Left ventricle myocardium superior (tissue), 1 donor: ENCODE measurements at regions not wholly inside any gene's neighbourhood (a gene's known extent, or its start where the extent isn't known, plus 50 kb on each side); places are given as distances from the start of the nearest gene placed in this dataset.

Experiments
- ATAC-seq: fragments of 200-7000 bp; cut with Tn5 transposase; one replicate; pipeline ENCODE4 v1.9.1; 2020; ENCODE audit warnings: mild to moderate bottlenecking, moderate library complexity
- DNase-seq: peaks from one replicate; pipeline ENCODE4 v3.0.0-alpha.2; 2020
- intact Hi-C: fragments of 100-400 bp; cut with micrococcal nuclease; formaldehyde crosslinking; loops from one replicate; pipeline ENCODE4 v1.11.0; 2022
- donor health status: DM: no; HTN: yes; CAD: no; lungs with severe emphysema.

GRCh38 chr10:78757344-78757925 is 311.3 kb upstream of the ZMIZ1 start:
- ATAC-seq = peak; percentile 21

DNA sequence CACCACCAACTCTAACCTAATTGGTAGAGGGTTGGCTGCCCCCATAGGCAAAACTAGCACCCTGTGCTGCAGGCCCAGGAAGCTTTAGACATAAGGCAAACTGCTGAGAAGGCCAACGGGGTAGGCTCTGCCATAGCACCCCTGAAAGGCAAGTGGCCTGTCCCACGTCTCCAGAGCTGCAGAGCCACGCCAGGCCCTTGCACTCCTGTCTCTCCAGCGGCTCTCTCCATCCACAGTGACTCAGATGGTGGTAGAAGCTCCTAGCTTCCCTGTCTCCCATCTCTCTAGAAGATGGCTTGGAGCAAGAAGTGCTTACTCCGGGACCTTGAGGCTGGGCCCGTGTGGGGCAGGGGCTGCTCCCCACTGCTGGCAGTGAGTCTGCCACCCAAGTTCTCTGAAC is 310.6 kb upstream of the ZMIZ1 start:
- no peak for DNase-seq

More at GRCh38 chr10:78757344-78757925, 311.3 kb upstream of the ZMIZ1 start:
- no peak for DNase-seq
- intact Hi-C loops = no loop called here

DNA sequence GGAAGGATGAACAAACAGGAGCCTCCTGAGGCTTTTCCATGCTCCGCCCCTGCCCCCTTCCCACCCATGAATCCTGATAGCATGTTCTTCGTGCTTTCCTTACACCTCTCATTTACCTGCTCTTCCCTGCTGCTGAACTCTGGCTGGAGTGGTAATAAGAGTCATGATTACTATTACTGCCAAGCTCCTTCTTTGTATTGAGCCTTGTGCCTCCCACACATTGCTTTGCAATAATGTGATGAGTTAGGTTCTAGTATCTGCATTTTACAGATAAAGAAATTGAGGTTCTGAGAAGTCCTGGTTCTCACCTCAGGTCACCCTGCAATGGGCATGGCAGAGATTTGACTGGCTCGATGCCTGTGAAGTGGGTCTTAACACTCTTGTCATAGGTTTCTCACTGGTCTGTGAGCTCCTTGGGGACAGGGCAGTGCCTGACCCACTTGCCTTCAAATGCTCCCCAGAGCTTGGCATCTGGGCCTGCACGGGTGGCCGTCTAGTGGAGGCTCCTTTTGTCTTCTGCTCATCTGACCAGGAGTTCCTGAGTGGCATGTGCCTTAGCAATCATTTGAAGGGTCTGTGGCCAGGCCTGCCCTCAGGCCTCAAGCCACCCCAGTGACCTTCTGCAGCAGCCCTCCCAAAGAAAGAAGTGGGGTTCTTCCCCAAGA is 309.2 kb upstream of the ZMIZ1 start:
- ATAC-seq (no peak), DNase-seq (no peak)
- intact Hi-C loops = no loop called here

More for the DNA sequence above, 310.6 kb upstream of the ZMIZ1 start:
- intact Hi-C loops = no loop called here
- no peak for ATAC-seq

DNA sequence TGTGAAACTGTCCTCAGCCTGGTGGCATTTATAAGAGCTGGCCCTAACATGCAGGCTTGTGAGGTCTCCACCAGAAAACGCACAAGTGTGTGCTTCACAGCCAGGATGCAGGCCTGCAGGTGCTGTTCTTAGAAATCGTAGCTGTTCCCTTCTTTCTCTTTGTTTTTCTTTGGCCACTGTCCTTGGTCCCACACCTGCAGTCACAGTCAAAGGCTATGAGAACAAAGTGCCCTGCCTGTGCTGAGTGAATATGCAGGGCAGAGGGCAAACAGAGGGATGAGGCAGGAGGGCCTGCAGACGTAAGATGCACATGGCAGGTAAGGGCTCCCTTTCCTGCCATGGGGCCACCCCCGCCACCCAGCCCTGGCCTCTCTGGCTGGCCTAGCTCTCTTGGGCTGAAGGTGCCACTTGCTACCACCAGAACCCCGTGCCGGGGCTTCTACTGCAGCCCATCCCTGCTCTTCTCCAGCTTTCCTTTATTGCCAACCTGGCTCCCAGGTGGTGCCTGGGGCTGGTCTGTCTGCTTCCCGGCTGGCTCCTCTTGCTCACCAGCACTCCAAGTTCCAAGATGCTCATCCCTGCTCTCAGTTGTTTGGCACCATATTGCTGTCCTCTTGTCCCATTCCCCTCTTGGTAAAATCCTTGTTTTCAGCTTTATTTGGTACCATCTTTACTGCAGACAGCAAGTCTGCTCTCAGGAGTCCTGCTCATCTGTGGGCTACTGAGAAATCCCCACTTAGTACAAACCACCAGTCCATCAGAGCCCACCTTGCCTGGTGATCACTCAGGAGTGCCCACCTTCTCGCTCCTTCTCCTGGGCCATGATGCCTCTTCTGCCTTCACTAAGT is 308.1 kb upstream of the ZMIZ1 start:
- ATAC-seq (no peak), DNase-seq (no peak)
- intact Hi-C loops = no loop called here

DNA sequence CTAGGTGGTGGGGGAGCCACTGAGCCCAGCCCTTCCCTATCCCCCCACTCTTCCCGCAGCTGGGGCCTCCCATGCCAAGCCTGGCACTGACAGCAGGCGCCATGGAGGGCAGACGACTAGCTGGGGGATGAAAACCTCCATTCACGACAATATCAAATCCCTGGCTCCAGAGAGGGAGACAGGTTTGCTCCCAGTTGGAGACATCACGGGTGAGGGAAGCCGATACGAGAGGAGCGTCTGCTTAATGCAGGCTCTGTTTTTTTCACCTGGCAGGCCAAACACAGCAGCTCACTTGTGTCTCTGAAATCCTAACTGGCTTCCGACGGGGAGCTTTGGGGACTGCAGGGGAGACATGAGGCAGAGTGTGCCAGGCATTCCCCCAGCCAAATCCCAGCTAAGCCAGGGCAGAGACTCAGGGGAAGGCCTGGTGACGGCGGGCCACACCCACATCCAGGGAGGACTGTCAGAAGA is 307.4 kb upstream of the ZMIZ1 start:
- ATAC-seq (no peak), DNase-seq (no peak)
- intact Hi-C loops = no loop called here

GRCh38 chr10:78762086-78762630 is 306.6 kb upstream of the ZMIZ1 start:
- intact Hi-C loops = no loop called here
- ATAC-seq (no peak), DNase-seq (no peak)

DNA sequence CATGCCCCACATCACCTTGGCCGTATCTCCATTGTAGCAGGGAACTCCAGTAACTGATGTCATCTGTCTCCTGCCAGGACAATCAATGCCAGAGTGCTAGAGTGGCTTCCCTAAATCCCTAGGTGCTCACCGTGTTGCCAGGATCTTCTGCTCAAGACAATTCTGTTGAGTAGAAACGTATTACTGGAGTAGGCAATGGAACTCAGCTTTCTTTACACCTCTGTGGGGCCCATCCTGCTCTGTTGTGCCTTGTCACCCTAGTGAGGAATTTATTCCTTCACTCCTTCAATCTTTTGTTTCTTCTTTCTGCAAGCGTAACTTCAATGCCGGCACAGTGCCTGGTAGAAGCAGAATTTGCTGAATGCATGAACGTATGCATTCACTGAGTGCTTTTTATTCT is 305.5 kb upstream of the ZMIZ1 start:
- DNase-seq = no peak
- intact Hi-C loops = no loop called here
- no peak for ATAC-seq

DNA sequence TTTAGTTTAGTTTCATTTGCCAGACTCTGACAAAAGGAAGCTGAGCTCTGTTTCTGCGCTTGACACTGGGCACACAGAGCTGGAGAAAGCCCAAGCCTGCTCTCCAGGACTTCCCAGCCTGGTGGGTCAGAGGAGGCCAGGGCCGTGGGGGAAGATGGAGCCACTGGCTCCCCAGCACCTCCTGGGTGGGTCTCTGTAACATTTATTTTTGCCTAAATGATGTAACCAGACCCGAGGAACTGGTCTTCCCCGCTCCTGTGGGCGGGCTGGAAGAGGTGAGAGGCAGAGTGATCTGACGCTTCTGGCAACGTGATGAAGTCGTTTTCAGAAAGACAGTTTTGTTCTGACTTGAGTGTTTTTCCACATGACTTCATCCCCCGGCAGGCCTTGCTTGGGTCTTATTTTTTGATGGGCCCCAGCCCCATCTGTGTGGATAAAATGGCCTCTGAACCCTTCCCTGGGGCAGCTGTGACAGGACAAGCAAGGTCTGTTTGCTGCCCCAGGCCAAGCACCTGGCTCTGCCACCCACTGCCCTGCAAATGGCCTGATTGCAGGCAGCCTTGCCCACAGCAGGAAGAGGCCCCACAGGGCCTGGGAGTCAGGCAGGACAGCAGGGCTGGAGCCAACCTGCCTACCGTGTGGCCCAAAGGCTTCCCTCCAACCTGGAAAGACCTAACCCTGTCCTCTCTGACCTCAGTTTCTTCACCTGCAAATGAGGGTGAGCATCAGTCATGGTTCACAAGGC is 304.9 kb upstream of the ZMIZ1 start:
- intact Hi-C loops = no loop called here
- DNase-seq (peak; percentile 61), ATAC-seq (peak; percentile 76)

DNA sequence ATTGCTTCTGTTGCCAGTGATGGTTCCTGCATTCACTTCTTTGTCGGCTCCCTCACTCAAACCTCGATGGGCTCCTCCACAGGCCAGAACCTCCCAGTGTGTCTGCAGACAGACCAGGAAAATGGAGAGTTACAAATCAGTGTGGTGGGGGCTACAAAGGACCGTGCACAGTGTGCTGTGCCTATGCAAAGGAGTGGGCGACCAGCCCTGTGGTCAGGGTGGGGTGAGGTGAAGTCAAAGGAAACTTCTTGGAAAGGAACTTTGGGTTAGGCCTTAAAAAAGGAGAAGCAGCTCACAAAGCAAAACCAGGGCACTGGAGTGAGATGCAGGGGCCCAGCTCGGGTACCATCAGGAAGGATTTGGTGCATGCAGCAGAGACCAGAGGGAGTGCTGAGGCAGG is 304.3 kb upstream of the ZMIZ1 start:
- DNase-seq = no peak
- ATAC-seq = no peak
- intact Hi-C loops = no loop called here

GRCh38 chr10:78764846-78765430 is 303.8 kb upstream of the ZMIZ1 start:
- intact Hi-C loops = no loop called here
- no peak for ATAC-seq
- no peak for DNase-seq

- no peak for DNase-seq
- no peak for ATAC-seq
- intact Hi-C loops = no loop called here
Measured at GRCh38 chr10:78765726-78766335, 302.9 kb upstream of the ZMIZ1 start.

- ATAC-seq (no peak), DNase-seq (no peak)
- intact Hi-C loops = no loop called here
Measured at GRCh38 chr10:78766603-78767002, 302.2 kb upstream of the ZMIZ1 start.

GRCh38 chr10:78768041-78768835 is 300.5 kb upstream of the ZMIZ1 start:
- intact Hi-C loops = no loop called here
- ATAC-seq = no peak
- no peak for DNase-seq

GRCh38 chr10:78768876-78769275 is 299.9 kb upstream of the ZMIZ1 start:
- no peak for DNase-seq
- ATAC-seq = no peak
- intact Hi-C loops = no loop called here

DNA sequence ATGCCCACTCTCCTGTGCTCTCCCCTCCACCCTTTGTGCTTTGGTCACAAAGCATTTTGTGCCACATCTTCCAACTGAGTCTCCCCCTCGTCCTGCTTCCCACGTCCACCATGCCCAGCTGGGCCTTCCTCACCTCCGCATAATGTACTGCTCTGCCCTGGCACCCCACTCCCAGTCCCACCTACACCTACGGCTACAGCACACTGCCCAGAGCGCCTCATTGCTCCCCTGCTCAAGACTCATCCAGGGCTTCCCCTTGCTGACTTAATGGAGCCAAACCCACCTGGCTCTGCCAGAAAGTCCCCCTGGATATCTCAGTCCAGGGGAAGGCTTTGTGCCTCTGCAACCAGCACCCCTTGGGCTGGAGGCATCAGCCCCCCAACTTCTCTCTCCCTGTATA is 299.2 kb upstream of the ZMIZ1 start:
- ATAC-seq (no peak), DNase-seq (no peak)
- intact Hi-C loops = no loop called here

- ATAC-seq (no peak), DNase-seq (no peak)
- intact Hi-C loops = no loop called here
Measured at GRCh38 chr10:78770167-78771090, 298.3 kb upstream of the ZMIZ1 start.

DNA sequence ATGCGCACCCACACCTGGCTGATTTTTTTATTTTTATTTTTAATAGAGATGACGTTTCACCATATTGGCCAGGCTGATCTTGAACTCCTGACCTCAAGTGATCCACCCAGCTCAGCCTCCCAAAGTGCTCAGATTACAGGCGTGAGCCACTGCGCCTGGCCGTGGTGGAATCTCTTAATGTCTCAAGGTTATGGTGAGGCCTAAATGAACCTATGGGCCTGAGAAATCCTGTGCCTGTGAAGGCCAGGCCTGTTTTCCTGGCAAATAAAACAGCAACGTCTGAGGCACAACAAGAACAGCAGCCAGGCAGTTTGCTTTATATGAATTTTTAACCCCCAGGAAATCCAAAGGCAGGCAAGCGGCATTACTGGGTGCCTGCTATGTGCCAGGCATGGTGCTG is 297.5 kb upstream of the ZMIZ1 start:
- intact Hi-C loops = no loop called here
- DNase-seq (no peak), ATAC-seq (no peak)
